GF-D8 (cell line): ENCODE measurements at regions not wholly inside any gene's neighbourhood (a gene's known extent, or its start where the extent isn't known, plus 50 kb on each side); places are given as distances from the start of the nearest gene placed in this dataset.

Source experiments
- DNase-seq: peaks from one replicate; lab custom pipeline; 2025; lab: John Stamatoyannopoulos, UW

- DNase-seq: no peak
Measured at GRCh38 chr6:5946701-5947100, 60.0 kb downstream of the NRN1 start.

- DNase-seq: no peak
Measured at GRCh38 chr6:5946181-5946580, 60.5 kb downstream of the NRN1 start.

GRCh38 chr6:5943591-5943990 is 63.1 kb downstream of the NRN1 start:
- no peak for DNase-seq

- DNase-seq: no peak
Measured at GRCh38 chr6:5942591-5942990, 64.1 kb downstream of the NRN1 start.

- DNase-seq: no peak
Measured at GRCh38 chr6:5941188-5941587, 65.5 kb downstream of the NRN1 start.

- no peak for DNase-seq
Measured at GRCh38 chr6:5938934-5939333, 67.8 kb downstream of the NRN1 start.

- no peak for DNase-seq
Measured at GRCh38 chr6:5937936-5938706, 68.6 kb downstream of the NRN1 start.

- DNase-seq: no peak
Measured at GRCh38 chr6:5937169-5937909, 69.4 kb downstream of the NRN1 start.

GRCh38 chr6:5936631-5937030 is 70.1 kb downstream of the NRN1 start:
- no peak for DNase-seq

- no peak for DNase-seq
Measured at GRCh38 chr6:5936140-5936539, 70.6 kb downstream of the NRN1 start.

GRCh38 chr6:5930968-5931367 is 75.8 kb downstream of the NRN1 start:
- no peak for DNase-seq

GRCh38 chr6:5930143-5930770 is 76.5 kb downstream of the NRN1 start:
- DNase-seq: no peak

GRCh38 chr6:5923840-5924239 is 82.9 kb downstream of the NRN1 start:
- no peak for DNase-seq

GRCh38 chr6:5922230-5922629 is 84.5 kb downstream of the NRN1 start:
- DNase-seq: no peak

- no peak for DNase-seq
Measured at GRCh38 chr6:5909721-5910120, 97.0 kb downstream of the NRN1 start.

GRCh38 chr6:5906842-5907241 is 99.9 kb downstream of the NRN1 start:
- DNase-seq: no peak

GRCh38 chr6:5906340-5906670 is 100.4 kb downstream of the NRN1 start:
- no peak for DNase-seq

- DNase-seq: no peak
Measured at GRCh38 chr6:5905431-5906339, 101.0 kb downstream of the NRN1 start.

- DNase-seq: no peak
Measured at GRCh38 chr6:5904532-5904931, 102.2 kb downstream of the NRN1 start.

GRCh38 chr6:5899216-5900045 is 107.3 kb downstream of the NRN1 start:
- no peak for DNase-seq

- DNase-seq: no peak
Measured at GRCh38 chr6:5898563-5898962, 108.2 kb downstream of the NRN1 start.
